NCI-H748 (cell line): ENCODE measurements at regions not wholly inside any gene's neighbourhood (a gene's known extent, or its start where the extent isn't known, plus 50 kb on each side); places are given as distances from the start of the nearest gene placed in this dataset.
"Not testable (repeated sequence)": the region's sequence is repeated elsewhere in the genome, so short reads cannot be mapped to it uniquely, and the experiment has no call there.

Experiments
- DNase-seq: peaks from one replicate; lab custom pipeline; 2025; ENCODE audit not compliant: unreplicated experiment; lab: John Stamatoyannopoulos, UW

DNA sequence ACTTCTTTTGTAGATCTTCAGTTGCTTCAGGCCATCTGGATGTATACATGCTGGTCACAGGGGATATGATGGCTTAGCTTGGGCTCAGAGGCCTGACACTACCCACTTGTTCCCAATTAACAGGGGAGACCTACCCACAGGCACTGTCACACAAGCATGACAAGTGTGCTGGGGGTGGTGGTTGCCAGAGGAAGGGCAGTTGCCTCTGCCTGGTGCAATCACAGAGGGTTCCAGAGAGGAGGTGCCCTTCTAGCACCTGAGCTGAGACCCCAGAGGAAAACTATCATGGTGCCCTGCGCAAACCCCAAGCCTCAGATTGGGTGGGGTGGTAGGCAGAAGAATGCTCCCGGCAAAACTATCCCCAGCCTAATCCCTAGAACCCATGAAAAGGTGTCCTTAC, 65.6 kb upstream of the NANOS1 start:
- DNase-seq, result no peak

GRCh38 chr10:118964476-118964875, 65.0 kb upstream of the NANOS1 start:
- DNase-seq, result not testable (repeated sequence)

DNA sequence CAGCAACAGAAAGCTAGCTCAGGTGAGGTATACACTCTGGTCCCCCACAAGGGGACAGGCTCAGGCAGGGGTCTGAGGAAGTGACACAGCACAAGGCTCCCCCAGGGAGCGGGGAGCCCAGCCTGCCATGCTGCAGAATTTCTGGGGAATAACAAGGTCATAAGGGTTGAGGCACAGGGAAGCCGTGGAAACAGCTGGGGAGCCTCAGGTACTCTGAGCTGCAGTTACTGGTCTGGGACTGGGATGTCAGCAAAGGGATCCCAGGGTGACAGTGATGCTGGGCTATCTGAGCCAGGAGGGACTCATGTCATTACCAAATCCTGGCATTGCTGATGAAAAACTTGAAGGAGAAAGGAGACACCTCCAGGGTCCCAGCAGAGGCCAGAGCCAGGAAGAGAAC, 64.4 kb upstream of the NANOS1 start:
- no peak for DNase-seq

DNA sequence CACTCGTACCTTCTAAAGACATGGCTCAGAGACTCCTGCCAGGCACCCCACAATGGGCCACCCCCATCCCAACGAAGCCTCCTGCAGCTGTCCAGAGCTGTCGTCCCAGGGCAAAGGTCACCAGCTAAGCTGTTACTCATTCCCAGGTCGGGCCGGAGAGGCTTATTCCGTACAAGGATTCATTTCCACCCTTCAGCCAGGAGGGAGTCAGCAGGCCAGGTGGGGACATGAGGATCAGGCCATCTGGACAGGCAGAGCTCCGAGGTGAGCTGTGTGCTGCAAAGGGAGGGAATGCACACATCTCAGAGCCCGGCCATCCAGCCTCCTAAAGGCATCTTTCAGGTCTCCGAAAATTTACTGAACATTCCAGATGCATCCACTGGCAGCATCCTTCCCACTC, 63.9 kb upstream of the NANOS1 start:
- no peak for DNase-seq

- DNase-seq, result no peak
These were observed 63.3 kb upstream of the NANOS1 start for GRCh38 chr10:118966076-118966849.

GRCh38 chr10:118966850-118967125, 62.7 kb upstream of the NANOS1 start:
- no peak for DNase-seq

GRCh38 chr10:118967160-118967559, 62.4 kb upstream of the NANOS1 start:
- no peak for DNase-seq

DNA sequence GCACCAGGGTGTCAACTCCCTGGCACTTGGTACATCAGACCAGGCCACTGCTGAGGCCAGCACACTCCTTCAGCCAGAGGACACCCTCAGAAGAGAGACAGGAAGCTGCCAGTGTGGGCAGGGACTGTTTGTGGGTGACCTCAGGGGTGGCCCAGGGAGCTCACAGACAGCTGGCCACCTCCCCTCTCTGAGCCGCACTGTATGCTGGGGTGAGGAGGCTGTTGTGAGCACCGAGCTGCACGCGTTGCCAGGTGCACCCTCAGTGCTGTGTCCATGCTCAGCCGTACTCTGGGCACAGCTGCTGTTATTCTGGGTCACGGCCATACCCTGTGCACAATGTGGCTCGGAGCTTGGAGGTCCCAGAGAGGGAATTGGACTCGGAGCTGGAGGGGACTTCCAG, 61.5 kb upstream of the NANOS1 start:
- no peak for DNase-seq

GRCh38 chr10:118968482-118968881, 61.0 kb upstream of the NANOS1 start:
- no peak for DNase-seq

DNA sequence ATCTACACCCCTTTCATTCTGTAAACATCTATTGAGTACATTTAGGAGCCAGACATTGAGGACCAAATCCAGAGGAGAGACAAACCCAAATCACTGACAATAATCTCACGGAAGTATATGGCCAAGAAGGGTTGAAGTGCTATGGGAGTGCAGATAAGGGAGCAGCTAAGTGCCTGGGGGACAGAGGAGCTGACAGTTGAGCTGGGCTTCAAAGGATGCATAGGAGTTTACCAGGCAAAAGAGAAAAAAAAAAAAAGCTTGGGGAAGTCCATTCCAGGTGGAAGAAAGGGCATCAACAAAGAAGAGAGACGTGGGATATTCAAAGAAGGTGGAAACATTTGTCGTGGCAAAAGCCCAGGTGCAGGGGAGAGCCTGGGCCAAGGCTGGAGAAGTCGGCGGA, 60.5 kb upstream of the NANOS1 start:
- no peak for DNase-seq

GRCh38 chr10:118970770-118971169, 58.7 kb upstream of the NANOS1 start:
- DNase-seq, result no peak

- DNase-seq, result no peak
These were observed 58.3 kb upstream of the NANOS1 start for GRCh38 chr10:118971187-118971586.

DNA sequence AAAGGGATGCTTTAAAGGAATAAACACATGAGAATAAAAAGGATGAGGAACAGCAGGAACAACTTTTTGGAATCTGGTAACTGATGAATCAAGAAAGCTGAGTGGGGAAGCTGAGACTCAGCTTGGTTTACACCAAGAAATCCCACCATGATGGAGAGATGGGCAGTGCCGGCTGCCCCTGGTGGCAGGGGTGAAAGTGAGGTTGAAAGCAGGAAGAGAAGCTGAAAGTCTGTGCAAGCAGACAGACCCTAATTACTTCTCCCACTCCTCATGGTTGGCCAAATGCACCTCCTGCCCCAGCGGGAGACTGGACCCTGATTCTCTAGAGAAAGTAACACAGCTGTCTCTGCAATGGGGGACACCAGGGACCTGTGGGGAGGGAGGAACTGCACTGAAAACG, 57.6 kb upstream of the NANOS1 start:
- DNase-seq, result no peak

DNA sequence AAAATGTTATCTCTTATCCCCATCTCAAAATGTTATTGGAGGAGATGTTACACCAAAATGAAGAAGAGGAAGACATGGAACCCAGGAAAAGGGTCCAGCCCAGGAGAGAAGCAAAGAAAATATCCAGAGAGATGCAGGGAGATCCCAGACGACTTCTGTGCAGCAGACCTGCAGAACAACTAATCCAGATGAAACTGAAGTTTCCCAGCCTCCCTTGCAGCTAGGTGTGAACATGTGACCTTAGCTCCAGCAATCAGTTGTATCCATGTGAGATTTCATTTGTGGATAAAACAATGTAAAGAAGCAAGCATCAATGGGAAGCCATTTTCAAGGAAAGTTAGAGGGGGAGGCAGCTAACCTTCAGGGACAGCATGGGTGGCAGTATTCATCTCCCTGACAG, 55.8 kb upstream of the NANOS1 start:
- DNase-seq, result no peak

DNA sequence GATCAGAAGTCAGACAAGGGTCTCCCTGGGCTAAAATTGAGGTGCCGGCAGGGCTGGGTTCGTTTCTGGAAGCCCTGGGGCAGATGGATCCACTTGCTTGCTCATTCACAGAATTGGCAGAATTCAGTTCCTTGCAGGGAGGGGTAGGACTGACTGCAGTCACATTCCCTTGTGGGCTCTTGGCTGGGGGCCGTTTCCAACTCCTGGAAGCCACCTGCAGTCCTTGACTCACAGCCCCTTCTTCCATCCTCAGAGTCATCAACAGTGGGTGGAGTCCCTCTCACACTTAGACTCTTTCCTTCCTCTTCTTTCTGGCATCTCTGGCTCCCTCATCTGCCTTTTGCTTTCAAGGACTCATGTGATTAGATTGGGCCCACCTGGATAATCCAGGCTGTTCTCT, 54.6 kb upstream of the NANOS1 start:
- DNase-seq, result no peak

- DNase-seq, result not testable (repeated sequence)
These were observed 53.3 kb upstream of the NANOS1 start for GRCh38 chr10:118976219-118976618.

DNA sequence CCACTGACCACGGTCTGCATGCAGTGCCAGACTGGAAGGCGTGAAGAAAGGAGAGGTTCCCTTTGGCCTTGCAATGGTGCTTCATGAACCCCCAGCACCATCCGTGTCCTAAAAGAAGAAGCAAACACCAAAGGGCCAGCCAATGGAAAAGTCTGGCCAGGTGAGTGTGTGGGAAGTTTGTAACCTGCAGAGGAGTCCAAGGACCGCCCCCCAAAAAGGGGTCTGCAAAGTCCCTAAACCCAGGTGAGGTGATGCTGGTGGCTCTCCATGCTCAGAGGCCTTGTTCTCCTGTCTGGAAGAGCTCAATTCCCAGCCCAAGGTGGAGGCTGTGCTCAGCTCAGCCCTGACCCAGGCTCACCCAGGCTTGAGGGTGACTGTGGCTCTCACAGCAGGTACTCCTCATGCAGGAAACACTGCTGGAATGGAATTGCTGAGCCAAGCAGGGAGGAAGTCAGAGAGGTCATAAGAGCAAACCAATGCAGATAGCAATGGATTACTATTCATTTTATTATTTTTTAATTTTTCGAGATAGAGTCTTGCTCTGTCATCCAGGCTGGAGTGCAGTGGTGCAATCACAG, 52.4 kb upstream of the NANOS1 start:
- DNase-seq, result no peak

GRCh38 chr10:118977835-118978234, 51.7 kb upstream of the NANOS1 start:
- DNase-seq, result no peak

GRCh38 chr10:118978316-118978997, 51.1 kb upstream of the NANOS1 start:
- no peak for DNase-seq

DNA sequence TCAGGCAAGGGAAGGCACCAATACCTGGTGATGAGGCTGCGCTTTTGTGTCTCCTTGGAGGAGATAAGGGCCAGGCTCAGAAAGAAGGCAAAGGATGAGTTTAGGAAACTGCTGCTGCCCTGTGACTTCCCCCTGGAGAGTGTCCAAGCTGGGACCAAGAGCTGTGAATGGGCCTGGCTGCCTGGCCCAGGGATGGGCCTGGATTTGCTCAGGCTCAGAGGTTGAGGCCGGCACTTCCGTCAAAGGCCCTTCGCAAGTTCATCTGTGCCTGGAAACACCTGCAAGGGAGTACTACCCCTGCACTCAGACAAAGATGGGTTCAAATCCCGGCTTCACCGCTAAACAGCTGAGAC, 50.5 kb upstream of the NANOS1 start:
- DNase-seq, result no peak

DNA sequence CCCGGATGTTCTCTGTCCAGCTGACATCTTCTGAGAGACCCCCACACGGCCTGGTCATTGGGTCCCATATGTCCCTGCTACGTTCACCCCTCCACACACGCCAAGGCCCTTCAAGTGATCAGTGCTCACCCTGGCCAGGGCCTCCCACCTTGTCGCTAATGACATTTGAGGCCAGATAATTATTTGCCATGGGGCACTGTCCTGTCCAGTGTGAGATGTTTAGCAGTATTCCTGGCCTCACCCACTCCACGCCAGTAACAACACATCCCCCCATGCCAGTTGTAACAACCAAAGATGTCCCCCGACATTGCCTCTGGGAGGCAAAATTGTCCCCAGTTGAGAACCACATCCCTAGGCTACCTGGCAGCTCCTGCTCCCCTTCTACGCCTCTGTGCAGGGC, 49.9 kb upstream of the NANOS1 start:
- no peak for DNase-seq
